Fibroblast of gingiva (primary cell): ENCODE measurements at regions not wholly inside any gene's neighbourhood (a gene's known extent, or its start where the extent isn't known, plus 50 kb on each side); places are given as distances from the start of the nearest gene placed in this dataset.

Experiments used
- DNase-seq: peaks from one replicate; pipeline ENCODE4 v3.0.0-alpha.2; 2011; ENCODE audit warnings: low read depth

DNA sequence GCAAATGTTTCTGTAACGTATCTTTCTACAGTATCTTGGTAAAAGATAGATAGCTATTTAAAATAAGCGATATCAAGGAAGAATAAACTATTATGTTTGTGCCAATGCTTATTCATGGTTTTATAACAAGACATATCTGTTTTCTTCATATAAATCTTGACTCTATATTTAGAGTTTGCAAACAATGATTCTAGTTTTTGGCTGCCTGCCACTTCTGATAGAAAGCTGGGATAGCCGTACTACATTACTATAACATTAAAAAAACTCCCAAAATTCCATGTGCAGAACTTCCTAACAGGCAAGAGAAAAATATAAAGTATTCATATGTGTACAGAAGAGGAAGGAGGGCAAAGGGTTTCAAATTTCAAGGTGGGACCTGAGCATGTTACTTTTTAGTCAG lies 985.0 kb downstream of the BCL11A start:
- DNase-seq: no peak

DNA sequence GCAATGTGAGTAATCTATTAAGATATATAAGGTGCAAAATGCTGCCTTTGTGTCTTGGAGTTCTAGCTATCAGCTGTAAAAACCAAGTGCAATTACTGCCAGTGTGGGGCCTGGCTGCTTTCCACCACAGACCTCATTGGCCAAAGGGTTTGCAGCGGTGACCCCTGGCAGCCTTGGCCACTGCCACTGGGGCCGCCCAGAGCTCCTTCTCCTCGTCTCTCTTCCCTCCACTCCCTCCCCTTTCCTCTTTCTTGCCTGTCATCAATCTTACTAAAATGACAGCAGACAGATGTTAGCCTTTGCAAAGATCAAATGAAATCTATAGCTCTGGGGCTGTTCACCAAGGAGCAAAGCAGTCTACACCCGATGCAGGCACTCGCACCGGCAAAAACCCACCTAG lies 986.3 kb downstream of the BCL11A start:
- no peak for DNase-seq

DNA sequence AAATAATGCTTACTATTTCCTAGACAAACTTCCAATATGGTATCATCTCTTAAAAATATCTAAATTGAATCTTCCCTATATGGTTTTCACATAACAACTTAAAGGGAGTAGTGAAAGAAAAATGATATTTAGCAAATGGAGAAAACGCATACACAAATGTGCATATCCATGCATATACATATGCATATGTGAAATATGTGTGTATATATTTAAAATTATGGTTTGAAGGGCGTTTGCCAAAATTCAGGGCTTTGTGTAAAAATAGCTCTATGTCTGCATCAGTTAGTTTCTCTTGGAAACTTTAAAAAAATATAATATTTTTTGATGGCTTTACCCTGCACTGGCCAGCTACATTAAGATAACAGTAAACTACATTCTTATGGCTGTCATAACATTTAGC lies 986.7 kb downstream of the BCL11A start:
- no peak for DNase-seq

DNA sequence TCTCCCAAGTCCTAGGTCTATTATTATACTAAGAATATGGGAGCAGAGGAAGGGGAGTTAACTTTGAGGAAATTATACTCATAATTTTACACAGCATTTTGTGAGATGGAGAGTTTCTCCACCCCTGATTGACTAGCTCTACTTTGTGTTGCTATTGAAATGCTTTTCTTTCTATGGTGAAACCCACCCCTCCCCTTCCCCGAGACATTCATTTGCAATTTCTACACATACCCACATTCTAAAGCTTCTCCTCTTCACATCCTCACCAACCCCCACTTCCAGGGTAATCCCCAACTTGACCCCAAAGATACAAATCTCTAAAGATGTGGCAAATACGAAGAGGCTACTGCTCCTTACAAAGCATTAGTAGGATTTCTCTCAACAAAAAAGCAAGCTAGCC lies 992.2 kb downstream of the BCL11A start:
- DNase-seq: no peak

DNA sequence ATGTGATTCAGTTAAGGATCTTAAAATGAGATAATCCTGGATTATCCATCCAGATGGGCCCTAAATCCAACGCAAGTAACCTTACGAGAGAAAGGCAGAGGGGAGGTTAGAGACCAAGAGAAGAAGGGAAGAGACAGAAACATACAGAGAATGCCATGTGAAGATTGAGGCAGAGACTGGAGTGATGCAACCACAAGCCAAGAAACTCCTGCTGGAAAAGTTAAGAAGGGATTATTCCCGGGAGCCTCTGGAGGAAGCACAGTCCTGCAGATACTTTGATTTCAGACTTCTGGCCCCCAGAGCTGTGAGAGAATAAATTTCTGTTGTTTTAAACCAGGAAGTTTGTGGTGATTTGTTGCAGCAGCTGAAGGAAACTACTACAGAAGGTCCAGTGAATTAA lies 992.7 kb downstream of the BCL11A start:
- no peak for DNase-seq

DNA sequence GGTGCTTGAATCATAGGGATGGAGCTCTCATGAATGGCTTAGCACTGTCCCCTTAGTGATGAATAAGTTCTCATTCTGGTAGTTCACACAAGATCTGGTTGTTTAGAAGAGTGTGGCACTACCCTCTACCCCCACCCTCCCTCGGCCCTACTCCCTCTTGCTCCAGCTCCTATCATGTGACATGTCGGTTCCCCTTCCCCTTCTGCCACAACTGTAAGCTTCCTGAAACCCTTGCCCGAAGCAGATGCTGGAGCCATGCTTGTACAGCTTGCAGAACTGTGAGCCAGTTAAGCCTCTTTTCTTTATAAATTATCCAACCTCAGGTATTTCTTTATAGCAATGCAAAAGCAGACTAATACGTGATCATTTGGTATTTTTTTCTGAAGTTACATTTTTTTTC lies 1012.6 kb downstream of the BCL11A start:
- DNase-seq: no peak

DNA sequence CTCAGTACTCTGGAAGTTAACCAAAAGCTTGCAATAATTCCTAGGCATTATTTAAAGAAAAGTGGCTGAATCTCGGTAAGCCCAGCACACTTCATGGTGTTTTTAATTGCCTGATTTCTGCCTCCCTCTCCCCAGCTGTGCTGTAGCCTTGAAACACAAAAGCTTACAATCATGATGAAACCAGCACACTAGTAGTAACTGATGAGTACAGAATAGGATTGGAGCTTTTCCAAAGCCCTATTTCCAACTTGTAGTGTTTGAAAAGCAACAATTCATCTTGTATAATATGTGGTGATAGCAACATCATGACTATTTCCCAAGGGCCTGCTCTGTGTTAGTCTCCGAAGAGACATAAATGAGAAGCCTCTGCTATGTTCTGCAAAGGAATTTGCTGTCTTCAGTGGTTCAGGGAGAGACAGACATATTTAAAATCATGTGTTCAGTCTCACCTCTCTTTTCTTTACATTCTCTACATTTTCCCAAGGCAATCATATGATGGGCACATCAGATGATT lies 1015.0 kb downstream of the BCL11A start:
- DNase-seq: no peak

DNA sequence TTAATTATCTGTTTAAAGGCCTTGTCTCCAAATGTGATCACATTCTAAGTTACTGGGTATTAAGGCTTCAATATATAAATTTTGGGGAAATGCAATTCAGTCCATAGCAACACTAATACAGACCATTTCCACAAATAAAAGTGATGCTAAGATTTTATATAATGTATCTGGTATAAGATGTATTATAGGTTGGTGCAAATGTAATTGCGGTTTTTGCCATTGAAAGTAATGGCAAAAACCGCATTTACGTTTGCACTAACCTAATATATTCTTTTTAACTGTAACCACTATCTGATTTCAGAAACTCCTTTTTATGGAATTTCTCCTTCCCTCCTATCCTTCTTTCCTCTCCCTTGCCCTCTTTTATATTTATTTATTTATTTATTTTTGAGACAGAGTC lies 1020.6 kb downstream of the BCL11A start:
- DNase-seq: no peak

DNA sequence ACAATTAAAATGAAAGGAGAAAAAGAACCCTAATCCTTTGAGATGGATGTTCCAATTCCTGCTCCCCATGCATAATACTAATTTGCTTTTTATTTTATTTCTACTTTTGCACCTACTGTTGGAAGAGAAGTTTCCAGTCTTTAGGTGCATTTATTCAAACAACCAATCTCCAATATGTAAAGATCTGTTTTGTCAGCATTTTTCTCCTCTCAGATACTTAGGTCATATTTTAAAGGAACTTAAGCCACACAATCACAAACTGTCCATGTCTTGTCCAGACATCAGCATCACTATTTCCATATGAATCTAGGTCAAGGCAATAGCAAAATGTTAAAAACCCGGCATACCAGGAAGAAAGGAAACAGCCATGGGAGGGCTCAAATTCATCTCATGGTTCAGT lies 1023.2 kb downstream of the BCL11A start:
- no peak for DNase-seq

DNA sequence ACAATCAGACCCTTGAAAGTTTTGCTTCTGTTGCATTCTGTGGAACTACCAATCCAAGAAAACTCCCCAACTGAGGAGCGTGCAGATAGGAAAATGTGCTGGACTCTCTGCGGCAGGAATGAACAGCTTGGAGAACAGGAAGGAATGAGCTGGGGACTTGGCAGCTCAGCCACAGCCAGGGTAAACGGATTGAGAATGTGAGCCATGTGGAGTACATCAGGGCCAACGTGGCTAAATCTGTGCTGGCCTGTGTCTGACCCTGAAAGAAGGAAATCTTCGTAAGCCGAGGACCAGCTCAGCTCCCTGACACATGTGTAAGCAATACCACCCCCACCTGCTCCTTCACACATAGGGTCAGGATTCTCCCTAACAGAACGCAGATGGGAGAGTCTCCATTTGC lies 1023.7 kb downstream of the BCL11A start:
- no peak for DNase-seq

DNA sequence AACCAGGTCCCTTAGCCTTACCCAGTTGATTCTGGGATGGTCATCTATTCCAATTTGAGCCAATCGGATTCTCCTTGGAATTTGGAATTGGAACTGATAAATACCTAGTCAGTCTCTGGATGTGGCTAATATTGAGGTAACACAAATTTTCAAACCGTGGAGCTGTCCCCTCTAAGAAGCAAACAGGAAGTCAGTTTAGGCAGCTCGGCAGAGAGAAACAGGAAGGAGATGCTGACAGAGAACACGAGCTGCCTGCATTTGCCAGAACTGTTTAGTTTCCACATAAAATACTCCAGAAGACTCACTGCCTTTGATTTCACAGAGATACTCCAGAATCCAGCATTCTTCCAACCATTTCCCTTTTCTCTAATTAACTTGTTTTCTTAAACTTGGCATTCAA lies 1024.9 kb downstream of the BCL11A start:
- no peak for DNase-seq

DNA sequence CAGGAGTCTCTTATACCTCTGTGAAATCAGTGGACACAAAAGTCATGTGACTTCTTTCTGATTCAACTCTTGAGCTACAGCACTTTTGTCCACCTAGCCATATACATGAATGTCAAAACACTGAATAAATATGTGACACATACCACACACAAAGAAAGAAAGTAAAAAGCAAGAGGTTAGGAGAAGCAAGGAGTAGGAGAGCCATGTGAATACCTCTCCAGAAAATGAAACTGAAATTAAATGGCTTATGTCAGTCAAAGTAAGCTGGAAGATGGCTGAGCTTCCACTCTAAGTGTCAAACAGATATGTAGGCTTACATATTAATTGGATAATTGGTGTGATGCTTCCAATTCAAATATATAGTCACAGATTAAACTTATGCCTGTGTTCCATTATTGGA lies 1050.5 kb downstream of the BCL11A start:
- DNase-seq: no peak

DNA sequence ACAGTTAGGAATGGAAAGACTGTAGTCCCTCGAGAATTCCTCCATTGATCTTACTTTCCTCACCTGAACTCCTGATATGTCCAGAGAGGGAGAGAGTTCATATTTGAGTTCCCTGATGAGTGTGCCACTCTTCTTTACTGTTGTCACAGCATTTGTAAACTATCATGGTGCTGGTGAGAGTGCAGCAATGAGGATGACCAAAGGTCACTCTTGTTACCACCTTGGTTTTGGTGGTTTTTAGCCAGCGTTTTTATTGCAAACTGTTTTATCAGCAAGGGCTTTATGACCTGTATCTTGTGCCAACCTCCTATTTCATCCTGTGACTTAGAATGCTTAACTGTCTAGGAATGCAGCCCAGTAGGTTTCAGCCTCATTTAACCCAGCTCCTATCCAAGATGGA lies 1062.5 kb downstream of the BCL11A start:
- no peak for DNase-seq

DNA sequence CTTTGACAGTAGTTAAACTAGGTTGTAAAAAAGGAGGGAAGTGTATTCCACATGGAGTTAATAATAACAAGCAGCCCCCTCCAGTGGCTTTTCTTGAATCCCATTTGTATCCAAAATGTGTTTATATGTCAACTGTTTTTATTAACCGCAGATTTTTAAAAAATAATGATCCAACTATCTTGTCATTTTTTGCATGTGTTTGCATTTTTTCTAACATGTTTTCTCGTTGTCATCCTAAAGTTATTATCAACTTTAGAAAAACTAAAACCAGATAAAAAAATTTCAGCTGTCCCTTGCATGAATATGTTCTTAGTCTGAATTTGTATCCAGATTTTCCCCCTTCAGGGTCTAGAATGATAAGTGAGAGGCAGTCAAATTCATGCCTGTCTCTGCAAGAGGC lies 1063.3 kb downstream of the BCL11A start:
- no peak for DNase-seq

DNA sequence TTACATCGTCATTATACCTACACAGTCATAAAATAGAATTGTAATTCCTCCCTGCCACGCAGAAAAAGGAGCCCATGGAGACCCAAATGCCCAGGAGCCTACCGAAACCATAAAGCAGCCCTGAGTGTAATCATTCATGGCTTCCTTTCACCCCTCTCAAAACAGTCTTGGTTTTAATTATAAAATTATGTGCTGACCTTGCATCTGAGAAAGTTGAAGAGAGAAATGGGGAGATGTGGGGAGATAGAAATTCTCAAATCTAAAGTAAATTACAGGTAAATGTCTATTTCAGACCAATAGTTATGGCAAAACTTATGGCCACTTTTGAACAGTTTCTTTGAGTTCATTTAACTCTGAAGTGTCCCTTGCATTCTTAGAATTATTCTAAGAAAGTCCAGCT lies 1068.8 kb downstream of the BCL11A start:
- DNase-seq: no peak

DNA sequence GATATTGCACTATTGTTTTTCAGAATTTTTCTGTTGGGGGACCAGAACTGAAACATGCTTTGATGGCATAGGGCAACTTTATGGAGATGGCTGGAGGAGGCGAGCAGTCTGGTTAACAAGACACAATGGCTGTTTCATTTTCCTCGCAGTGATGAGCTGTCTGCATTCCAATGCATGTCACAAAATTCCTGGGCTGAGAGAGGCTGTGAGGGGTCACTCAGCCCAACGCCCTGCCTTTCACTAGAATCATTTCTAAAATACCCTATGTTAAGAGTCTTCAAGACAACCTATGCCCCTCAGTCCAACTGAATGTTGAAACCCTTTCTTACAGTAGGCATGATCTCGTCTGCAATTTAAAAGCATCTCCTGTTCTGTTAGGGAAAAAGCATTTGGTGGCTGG lies 1090.0 kb downstream of the BCL11A start:
- DNase-seq: no peak

DNA sequence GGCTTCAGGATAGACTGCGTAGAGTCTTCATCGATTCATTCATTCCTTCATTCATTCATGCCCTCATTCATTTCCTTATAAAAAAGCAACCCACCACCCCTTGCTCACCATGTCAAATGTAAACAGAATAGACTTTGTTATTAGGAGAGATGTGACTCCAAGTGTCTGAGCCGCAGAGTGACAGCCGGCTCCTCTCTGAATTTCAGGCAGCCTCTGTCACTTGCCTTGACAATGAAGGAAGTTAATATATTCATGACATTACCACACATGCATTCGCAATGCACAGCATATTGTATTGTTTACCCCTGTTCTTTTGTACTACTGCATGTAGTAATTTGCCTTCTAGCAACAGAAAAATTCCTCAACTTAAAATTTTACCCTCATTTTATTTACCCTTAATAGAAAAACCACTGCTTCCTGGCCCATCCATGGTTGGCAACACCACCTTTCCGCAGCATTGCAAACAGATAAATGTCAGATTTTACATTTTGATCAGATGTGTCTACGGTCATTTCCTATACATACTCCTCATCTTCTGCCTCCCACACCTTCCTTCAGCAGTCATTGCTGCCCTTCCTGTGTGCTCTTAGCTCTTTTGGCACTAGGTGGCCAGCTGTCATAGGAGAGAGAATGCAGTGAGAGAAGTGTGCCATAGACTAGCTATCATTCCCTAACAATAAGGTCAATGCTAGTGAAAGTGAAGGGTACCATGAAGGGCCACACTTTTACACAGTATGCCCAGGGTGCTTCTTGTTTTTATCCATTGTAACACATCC lies 1090.8 kb downstream of the BCL11A start:
- no peak for DNase-seq

DNA sequence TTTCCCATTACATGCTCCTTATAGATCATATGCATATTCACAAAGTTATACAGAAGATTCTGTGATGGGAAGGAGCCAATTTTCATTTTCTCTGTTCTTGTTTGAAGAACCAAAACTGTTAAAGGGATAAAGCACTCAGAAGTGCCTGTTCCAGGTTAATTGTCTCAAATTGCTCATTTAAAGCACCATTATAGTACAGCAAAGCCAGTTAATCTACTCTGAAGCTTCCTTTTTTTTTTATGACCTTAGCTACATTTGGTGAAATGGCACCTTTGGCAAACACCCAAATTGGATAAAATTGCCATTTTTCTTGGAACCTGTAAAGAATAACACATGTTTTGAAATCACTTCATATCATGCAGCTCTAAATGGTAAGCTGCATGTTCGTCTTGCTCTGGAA lies 1092.3 kb downstream of the BCL11A start:
- DNase-seq: no peak

DNA sequence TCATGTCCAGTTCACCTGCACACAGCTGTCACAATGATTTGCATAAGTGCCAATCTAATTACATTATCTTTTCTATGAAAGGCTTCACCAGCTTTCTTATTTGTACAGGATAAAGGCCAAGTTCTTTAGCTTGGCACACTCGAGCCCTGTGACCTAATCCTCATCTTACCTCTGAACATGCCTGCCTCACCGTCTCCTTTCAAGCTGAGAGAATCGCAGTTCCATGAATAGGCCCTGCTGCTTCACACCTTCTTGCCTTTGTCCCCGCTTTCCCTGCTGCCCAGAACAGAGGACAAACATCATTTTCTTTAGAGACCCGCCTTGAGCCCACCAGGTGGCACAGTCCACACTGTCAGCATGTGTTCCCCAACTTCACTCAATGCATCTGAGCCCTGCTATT lies 1094.7 kb downstream of the BCL11A start:
- no peak for DNase-seq

DNA sequence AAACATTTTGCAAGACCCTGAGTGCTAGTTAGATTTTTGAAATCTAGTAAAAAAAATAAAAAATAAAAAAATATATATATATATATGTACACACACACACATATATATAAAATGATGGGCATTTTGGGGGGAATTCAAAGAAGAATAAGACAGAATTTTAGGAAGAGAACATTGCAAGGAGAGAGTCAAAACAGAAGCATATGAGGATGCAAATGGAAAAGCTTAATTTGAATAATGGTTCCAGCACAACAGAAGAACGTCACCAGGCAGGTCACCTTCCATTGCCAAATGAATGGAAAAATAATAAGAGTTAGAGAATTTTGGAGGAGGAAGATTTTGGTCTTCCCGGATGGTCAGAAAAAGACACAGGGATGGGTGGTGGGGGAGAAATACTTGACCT lies 1097.2 kb downstream of the BCL11A start:
- DNase-seq: no peak

DNA sequence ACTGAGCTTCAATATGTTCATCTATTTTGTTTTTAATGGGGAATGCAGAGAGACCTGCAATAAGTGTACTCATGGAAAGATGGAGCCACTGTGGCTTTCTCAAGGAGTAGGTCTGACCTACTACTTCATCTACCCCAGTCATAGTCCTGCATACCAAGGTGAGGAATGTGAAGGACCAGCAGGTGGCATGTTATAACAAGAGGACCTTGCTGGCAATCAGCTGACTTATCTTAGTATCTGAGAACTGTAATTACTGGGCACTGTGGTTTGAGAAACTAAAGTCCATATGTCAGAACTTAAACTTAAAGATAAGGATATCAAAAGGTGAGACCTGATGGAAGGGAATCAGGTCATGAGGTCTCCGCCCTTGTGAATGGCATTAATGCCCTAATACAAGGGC lies 1104.2 kb downstream of the BCL11A start:
- no peak for DNase-seq

DNA sequence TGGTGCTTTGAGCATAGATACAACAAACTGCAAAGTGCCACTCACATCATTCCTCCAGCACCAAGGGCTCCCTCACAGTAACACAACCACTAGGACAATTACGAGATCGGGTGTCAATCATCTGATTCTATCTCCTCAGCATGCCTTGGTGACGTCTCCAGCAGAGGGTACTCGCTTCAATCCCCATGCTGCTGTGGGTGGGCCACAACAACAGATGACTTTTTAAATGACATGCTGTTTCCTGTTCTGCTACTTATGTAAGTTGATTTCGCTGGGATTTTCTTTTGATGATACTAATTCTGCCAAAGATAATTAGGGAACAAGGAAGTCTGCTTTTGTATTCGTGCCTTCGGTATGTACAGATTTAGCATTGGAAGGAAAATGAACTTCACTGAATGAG lies 1113.0 kb downstream of the BCL11A start:
- DNase-seq: no peak

DNA sequence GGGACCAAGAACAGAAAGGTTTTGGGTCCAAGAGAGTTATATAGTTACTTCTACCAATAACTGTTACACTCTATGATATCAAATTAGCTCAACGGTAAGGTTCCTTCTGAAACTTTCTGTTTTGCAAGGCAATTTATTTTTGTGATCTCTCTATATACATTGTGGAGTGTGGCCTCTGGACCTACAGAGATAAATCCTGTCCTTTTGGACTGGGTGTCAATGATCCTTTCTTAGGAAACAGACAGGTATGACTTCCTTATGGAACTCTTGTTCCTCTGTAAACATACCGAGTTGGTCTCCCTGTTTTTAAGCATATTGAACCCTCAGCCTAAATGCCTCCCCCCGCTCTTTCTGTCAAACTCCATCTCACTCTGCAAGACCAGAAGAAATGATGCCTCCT lies 1117.8 kb downstream of the BCL11A start:
- DNase-seq: no peak

DNA sequence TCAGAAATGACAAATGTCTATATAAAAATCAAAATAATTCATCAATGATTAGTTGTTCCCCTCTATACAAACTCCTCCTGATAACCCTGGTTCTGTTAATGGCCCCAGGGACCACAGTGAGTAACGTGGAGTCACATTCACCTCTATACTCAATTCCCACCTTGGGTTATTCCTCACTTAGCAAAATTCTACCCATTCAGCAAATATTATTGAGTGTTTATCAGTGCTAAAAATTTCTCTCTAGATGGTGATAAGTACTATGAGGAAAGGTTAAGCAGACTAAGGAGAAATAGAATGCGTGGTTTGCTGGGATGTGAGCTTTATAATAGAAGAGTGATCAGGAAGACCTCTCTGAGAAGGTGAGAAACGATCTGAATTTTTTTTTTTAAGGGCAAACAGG lies 1124.5 kb downstream of the BCL11A start:
- no peak for DNase-seq
